ENCODE measurements at regions not wholly inside any gene's neighbourhood (a gene's known extent, or its start where the extent isn't known, plus 50 kb on each side); places are given as distances from the start of the nearest gene placed in this dataset.

DNA sequence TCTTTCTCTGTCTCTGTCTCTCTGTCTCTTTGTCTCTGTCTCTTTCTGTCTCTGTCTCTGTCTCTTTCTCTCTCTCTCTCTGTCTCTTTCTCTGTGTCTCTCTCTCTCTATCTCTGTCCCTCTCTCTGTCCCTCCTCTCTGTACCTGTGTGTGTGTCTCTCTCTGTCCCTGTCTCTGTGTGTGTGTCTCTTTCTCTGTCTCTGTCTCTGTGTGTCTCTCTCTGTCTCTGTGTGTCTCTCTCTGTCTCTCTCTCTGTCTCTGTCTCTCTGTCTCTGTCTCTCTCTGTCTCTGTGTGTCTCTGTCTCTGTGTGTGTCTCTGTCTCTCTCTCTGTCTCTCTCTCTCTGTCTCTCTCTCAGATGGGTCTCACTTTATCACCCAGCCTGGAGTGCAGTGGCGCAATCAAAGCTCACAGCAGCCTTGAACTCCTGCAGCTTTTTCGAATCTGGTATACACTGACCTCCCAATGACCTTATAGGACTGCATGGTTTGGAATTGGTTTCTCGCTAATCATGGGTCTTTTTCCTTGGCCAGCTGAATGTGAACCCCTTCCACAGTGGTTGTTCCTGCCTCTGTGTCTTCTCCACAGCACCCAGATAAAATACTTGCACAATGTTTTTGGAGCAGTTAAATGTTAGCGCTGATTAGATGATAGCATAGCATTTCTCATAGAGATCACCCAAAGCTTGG, 102.6 kb upstream of the KLHL25 start:
- TF ChIP-seq POLR2A (IDR thresholded peaks at IDR 0.05) (no peak), POLR2AphosphoS5 (IDR thresholded peaks at IDR 0.05) (no peak), EP300 (IDR thresholded peaks at IDR 0.05) (no peak)
- TF ChIP-seq, protein P1, sequence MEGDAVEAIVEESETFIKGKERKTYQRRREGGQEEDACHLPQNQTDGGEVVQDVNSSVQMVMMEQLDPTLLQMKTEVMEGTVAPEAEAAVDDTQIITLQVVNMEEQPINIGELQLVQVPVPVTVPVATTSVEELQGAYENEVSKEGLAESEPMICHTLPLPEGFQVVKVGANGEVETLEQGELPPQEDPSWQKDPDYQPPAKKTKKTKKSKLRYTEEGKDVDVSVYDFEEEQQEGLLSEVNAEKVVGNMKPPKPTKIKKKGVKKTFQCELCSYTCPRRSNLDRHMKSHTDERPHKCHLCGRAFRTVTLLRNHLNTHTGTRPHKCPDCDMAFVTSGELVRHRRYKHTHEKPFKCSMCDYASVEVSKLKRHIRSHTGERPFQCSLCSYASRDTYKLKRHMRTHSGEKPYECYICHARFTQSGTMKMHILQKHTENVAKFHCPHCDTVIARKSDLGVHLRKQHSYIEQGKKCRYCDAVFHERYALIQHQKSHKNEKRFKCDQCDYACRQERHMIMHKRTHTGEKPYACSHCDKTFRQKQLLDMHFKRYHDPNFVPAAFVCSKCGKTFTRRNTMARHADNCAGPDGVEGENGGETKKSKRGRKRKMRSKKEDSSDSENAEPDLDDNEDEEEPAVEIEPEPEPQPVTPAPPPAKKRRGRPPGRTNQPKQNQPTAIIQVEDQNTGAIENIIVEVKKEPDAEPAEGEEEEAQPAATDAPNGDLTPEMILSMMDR (IDR thresholded peaks at IDR 0.05), result no peak
